Right lobe of liver (tissue), 6 donors: ENCODE measurements at regions not wholly inside any gene's neighbourhood (a gene's known extent, or its start where the extent isn't known, plus 50 kb on each side); places are given as distances from the start of the nearest gene placed in this dataset.

Experiments used
- ATAC-seq, 4 donors: fragments of 200-7000 bp; cut with Tn5 transposase; one replicate each; pipeline ENCODE4 v1.9.1; 2020; ENCODE audit warnings: mild to moderate bottlenecking in 4 of 4, moderate library complexity in 4 of 4
- DNase-seq, 3 donors: peaks; one replicate each; pipeline ENCODE4 v3.0.0-alpha.2; 2020
- H3K27ac ChIP-seq, 3 donors: fragments of 200-600 bp; one replicate each; pipeline ENCODE4 v1.8.0; 2022
- H3K27me3 ChIP-seq, 2 donors: fragments of 200-600 bp; one replicate each; pipeline ENCODE4 v1.8.0; 2022
- H3K36me3 ChIP-seq, 4 donors: fragments of 200-600 bp; sonication (generic) in 1 of 4; one replicate each; pipeline versions ENCODE4 v1.5.1 to v1.8.0; 2017 to 2022; ENCODE audit warnings: control low read depth in 1 of 4
- H3K4me1 ChIP-seq, 4 donors: fragments of 200-600 bp; sonication (generic) in 1 of 4; one replicate each; pipeline versions ENCODE4 v1.5.1 to v1.8.0; 2017 to 2022; ENCODE audit warnings: control low read depth in 1 of 4
- H3K4me3 ChIP-seq, 3 donors: fragments of 200-600 bp; one replicate each; pipeline ENCODE4 v1.8.0; 2022
- H3K9me3 ChIP-seq, 4 donors: fragments of 200-600 bp; sonication (generic) in 1 of 4; one replicate each; pipeline versions ENCODE4 v1.5.1 to v1.8.0; 2017 to 2022; ENCODE audit warnings: control low read depth in 1 of 4
- POLR2A ChIP-seq: fragments of 450-650 bp; IDR thresholded peaks from one replicate; pipeline ENCODE4 v1.6.1; 2017; ENCODE audit warnings: antibody characterized with exemption, mild to moderate bottlenecking
- WGBS: methylation state at CpG from one replicate; pipeline ENCODE4 v1.1.6; 2018; ENCODE audit warnings: low coverage, low lambda C conversion rate; ENCODE audit not compliant: insufficient coverage; ENCODE audit errors: missing lambda C conversion rate; 5-methylcytosine and 5-hydroxymethylcytosine counted together
- intact Hi-C, 2 donors: fragments of 100-400 bp; cut with DNase I; formaldehyde crosslinking; loops; one replicate each; pipeline versions ENCODE4 v1.11.2 to v1.14.1; 2022
- TF ChIP-seq, protein P1 (sequence below), 4 donors: fragments of 200-600 bp in 3 of 4; fragments of 450-650 bp in 1 of 4; IDR thresholded peaks; one replicate each; pipeline versions ENCODE4 v1.5.1 to v1.8.0; 2016 to 2022; ENCODE audit warnings: antibody characterized with exemption in 4 of 4, mild to moderate bottlenecking in 2 of 4
- donor health status: DM: no; HTN: yes; CAD: no.
- donor health status: DM: no; HTN: no; CAD: no.
- donor health status: DM: no; HTN: no; CAD: no.
- donor health status: DM: no; HTN: yes; CAD: no.
- donor health status: DM: no; HTN: yes; CAD: no.

DNA sequence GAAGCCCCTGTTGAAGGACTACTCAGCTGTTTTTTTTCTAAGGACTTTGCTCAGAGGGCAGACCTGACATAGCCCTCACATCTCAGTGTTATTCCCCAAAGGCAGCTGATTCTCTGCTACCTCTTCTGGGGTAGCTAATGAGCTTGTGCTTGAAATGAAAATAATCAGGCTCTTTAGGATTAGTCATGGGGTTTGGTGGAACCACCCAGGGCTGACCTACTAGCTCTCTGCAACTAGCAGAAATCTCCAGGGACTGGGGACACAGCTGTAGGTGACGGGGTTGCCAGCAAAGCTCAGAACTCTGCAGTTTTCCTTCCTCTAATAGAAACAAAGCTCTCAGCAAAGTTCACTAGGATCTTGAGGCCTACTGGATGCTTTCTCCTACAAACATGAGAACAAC, 106.4 kb upstream of the BCL9 start:
- Histone ChIP-seq H3K4me1 (no peaks in the 10 kb centered on the region), H3K4me3 (no peak overlapping the region), H3K27me3 (no peaks in the 10 kb centered on the region), H3K9me3 (no peaks in the 10 kb centered on the region), H3K36me3 (no peaks in the 10 kb centered on the region), H3K27ac (no peak overlapping the region)
- DNase-seq: no peak
- no peak for ATAC-seq
- intact Hi-C loops: no loop called here
- no CpG with 5 or more reads among the region's 1 CpG for WGBS
- TF ChIP-seq POLR2A: no peak
- TF ChIP-seq, protein P1, sequence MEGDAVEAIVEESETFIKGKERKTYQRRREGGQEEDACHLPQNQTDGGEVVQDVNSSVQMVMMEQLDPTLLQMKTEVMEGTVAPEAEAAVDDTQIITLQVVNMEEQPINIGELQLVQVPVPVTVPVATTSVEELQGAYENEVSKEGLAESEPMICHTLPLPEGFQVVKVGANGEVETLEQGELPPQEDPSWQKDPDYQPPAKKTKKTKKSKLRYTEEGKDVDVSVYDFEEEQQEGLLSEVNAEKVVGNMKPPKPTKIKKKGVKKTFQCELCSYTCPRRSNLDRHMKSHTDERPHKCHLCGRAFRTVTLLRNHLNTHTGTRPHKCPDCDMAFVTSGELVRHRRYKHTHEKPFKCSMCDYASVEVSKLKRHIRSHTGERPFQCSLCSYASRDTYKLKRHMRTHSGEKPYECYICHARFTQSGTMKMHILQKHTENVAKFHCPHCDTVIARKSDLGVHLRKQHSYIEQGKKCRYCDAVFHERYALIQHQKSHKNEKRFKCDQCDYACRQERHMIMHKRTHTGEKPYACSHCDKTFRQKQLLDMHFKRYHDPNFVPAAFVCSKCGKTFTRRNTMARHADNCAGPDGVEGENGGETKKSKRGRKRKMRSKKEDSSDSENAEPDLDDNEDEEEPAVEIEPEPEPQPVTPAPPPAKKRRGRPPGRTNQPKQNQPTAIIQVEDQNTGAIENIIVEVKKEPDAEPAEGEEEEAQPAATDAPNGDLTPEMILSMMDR (IDR thresholded peaks at IDR 0.05): no peak

DNA sequence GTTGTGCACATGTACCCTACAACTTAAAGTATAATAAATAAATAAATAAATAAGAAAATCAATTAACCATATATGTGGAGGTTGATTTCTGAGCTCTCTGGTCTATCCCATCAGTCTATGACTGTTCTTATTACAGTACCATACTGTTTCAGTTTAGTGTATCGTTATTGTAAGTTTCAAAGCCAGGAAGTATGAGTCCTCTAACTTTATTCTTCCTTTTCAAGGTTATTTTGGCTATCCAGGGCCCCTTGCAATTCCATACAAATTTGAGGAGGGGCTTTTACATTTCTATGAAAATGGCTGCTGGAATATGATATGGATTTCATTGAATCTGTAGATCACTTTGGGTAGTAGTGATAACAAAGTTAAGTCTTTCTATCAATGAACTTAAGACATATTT, 96.9 kb upstream of the BCL9 start:
- DNase-seq (no peak), ATAC-seq (no peak)
- Histone ChIP-seq H3K36me3 (no peaks in the 10 kb centered on the region), H3K4me1 (no peaks in the 10 kb centered on the region), H3K27ac (no peak overlapping the region), H3K9me3 (peaks cover 0 to 18% (median 8%) of the 10 kb centered on the region in 4 donors), H3K4me3 (no peak overlapping the region), H3K27me3 (no peaks in the 10 kb centered on the region)
- TF ChIP-seq, protein P1 (IDR thresholded peaks at IDR 0.05): no peak
- no peak for TF ChIP-seq POLR2A
- 88% methylated on average over 1 of the region's 1 CpG for WGBS
- intact Hi-C loops: no loop called here

DNA sequence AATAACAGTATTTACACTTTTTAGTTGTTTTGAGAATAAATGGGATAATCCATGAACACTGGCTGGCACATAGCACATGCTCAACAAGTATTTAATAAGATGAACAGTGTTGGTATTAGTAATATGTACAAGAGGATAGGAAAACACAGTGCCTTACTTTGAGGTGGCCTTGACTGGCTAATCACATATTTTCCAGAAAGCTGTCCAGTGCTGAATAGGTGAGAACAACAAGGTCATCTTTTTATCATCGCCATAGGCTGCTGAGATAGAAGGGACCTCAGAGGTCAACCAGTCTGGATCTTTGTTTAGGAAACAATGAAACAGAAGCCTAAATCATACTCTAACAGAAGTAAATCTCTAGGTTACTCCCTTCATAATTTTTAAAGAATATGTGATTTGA, 89.7 kb upstream of the BCL9 start:
- TF ChIP-seq, protein P1 (IDR thresholded peaks at IDR 0.05): no peak
- no peak for TF ChIP-seq POLR2A
- WGBS: 80% methylated on average over 1 of the region's 1 CpG
- intact Hi-C loops: no loop called here
- DNase-seq (no peak), ATAC-seq (peak in 1 of 4 donors; percentile 45)
- Histone ChIP-seq H3K4me1 (no peaks in the 10 kb centered on the region), H3K9me3 (peaks cover 0 to 3% (median 0%) of the 10 kb centered on the region in 4 donors), H3K27ac (no peak overlapping the region), H3K27me3 (no peaks in the 10 kb centered on the region), H3K4me3 (no peak overlapping the region), H3K36me3 (no peaks in the 10 kb centered on the region)

DNA sequence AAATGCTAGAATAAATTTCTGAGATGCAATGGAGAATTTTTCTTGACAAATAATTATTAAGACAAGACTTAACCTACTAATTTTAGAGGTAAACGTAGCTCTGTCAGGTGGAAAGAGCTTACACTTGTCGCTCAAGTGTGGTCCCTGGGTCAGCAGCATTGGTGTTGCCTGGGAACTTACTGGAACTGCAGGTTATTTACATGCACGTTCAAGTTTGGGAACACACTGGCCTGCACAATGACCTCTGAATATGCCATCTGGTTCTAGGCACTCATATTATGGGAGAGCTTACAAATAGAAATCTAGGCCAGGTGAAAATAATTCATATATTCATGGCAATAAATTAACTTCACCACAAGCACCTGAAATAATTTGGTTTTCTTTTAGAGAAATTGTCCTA, 88.5 kb upstream of the BCL9 start:
- H3K36me3 ChIP-seq: no peaks in the 10 kb centered on the region
- TF ChIP-seq, protein P1 (IDR thresholded peaks at IDR 0.05): no peak
- no peak for TF ChIP-seq POLR2A
- H3K4me1 ChIP-seq: no peaks in the 10 kb centered on the region
- no peak overlapping the region for H3K4me3 ChIP-seq
- 19% methylated on average over 3 of the region's 3 CpGs for WGBS
- no peaks in the 10 kb centered on the region for H3K27me3 ChIP-seq
- H3K9me3 ChIP-seq: peaks cover 0 to 3% (median 0%) of the 10 kb centered on the region in 4 donors
- intact Hi-C loops: no loop called here
- no peak overlapping the region for H3K27ac ChIP-seq
- DNase-seq (peak in 2 of 3 donors; percentile 21 to 53), ATAC-seq (peak; percentile 78 to 93 (median 92))

DNA sequence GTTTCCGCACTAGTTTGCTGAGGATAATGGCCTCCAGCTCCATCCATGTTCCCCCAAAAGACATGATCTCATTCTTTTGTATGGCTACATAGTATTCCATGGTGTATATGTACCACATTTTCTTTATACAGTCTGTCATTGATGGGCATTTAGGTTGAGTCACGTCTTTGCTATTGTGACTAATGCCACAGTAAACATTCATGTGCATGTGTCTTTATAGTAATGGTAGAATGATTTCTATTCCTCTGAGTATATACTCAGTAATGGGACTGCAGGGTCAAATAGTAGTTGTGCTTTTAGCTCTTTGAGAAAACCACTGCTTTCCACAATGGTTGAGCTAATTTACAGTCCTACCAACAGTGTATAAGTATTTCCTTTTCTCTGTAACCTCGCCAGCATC, 78.3 kb upstream of the BCL9 start:
- no peak for DNase-seq

More for the DNA sequence above, 78.3 kb upstream of the BCL9 start:
- TF ChIP-seq, protein P1 (IDR thresholded peaks at IDR 0.05): no peak
- TF ChIP-seq POLR2A: no peak
- Histone ChIP-seq H3K4me3 (no peak overlapping the region), H3K36me3 (no peaks in the 10 kb centered on the region), H3K9me3 (peaks cover 0 to 3% (median 0%) of the 10 kb centered on the region in 4 donors), H3K4me1 (no peaks in the 10 kb centered on the region), H3K27me3 (no peaks in the 10 kb centered on the region), H3K27ac (no peak overlapping the region)
- 68% methylated on average over 3 of the region's 3 CpGs for WGBS
- intact Hi-C loops: no loop called here
- no peak for ATAC-seq
